ENCODE measurements at regions not wholly inside any gene's neighbourhood (a gene's known extent, or its start where the extent isn't known, plus 50 kb on each side); places are given as distances from the start of the nearest gene placed in this dataset.

DNA sequence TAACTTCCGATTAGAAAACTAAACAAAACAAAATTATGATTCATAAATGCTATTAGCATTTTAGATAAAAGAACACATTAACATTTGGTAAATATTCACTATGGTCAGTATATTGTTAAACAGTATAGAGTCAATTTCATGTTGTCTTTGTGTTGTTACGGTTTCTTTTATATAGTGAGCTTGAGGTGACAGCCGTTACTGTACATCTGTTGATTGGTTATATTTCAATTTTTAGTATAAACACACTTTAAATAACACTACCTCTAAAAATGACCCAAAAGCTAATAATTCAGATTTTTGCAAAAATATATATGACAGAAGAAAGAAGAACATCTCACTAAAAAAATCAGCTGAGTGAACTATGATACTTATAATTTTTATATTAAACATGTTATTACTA is 249.0 kb upstream of the LUZP2 start:
- TF ChIP-seq EZH2 (IDR thresholded peaks at IDR 0.05; ENCODE audit: low read length, missing control alignments): no peak
- TF ChIP-seq, protein P1, sequence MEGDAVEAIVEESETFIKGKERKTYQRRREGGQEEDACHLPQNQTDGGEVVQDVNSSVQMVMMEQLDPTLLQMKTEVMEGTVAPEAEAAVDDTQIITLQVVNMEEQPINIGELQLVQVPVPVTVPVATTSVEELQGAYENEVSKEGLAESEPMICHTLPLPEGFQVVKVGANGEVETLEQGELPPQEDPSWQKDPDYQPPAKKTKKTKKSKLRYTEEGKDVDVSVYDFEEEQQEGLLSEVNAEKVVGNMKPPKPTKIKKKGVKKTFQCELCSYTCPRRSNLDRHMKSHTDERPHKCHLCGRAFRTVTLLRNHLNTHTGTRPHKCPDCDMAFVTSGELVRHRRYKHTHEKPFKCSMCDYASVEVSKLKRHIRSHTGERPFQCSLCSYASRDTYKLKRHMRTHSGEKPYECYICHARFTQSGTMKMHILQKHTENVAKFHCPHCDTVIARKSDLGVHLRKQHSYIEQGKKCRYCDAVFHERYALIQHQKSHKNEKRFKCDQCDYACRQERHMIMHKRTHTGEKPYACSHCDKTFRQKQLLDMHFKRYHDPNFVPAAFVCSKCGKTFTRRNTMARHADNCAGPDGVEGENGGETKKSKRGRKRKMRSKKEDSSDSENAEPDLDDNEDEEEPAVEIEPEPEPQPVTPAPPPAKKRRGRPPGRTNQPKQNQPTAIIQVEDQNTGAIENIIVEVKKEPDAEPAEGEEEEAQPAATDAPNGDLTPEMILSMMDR (conservative IDR thresholded peaks at IDR 0.05 in 1 of 2, IDR thresholded peaks at IDR 0.05 in 1 of 2; ENCODE audit: low read depth in 1 of 2, low read length in 2 of 2): no peak
